Suprapubic skin (tissue), 3 donors: ENCODE measurements at regions not wholly inside any gene's neighbourhood (a gene's known extent, or its start where the extent isn't known, plus 50 kb on each side); places are given as distances from the start of the nearest gene placed in this dataset.

Source experiments
- EP300 ChIP-seq: sonication (generic); formaldehyde crosslinking; IDR thresholded peaks from one replicate; pipeline ENCODE4 v1.6.1; 2017; ENCODE audit warnings: antibody characterized with exemption
- POLR2A ChIP-seq, 2 donors: fragments of 450-650 bp; IDR thresholded peaks; one replicate each; pipeline ENCODE4 v1.6.1; 2017; ENCODE audit warnings: antibody characterized with exemption in 2 of 2, mild to moderate bottlenecking in 2 of 2, moderate library complexity in 2 of 2
- TF ChIP-seq, protein P1 (sequence below), 2 donors: fragments of 200-600 bp in 1 of 2; fragments of 450-650 bp in 1 of 2; sonication (generic) in 1 of 2; IDR thresholded peaks; one replicate each; pipeline ENCODE4 v1.5.1; 2016 to 2019; ENCODE audit warnings: antibody characterized with exemption in 2 of 2, mild to moderate bottlenecking in 1 of 2, moderate library complexity in 1 of 2

DNA sequence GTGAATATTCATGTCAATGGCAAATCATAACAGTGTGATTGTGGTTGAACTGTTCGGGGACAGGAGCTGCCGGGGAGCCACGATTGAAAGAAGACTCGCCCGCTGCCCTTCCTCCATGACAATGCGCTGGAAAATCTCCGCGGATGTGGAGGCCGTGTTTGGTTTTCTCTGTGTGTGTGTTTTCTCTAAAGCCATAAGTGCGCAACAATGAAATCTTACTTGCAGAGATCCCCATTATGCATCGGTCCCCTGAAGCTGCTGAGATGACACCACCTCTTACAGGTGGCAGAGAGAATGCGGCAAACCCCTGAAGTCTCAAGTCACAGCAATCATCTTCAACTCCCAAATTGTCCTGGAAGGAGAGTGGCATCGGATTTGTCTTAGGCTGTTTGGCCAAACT, 442.3 kb upstream of the MKI67 start:
- TF ChIP-seq, protein P1, sequence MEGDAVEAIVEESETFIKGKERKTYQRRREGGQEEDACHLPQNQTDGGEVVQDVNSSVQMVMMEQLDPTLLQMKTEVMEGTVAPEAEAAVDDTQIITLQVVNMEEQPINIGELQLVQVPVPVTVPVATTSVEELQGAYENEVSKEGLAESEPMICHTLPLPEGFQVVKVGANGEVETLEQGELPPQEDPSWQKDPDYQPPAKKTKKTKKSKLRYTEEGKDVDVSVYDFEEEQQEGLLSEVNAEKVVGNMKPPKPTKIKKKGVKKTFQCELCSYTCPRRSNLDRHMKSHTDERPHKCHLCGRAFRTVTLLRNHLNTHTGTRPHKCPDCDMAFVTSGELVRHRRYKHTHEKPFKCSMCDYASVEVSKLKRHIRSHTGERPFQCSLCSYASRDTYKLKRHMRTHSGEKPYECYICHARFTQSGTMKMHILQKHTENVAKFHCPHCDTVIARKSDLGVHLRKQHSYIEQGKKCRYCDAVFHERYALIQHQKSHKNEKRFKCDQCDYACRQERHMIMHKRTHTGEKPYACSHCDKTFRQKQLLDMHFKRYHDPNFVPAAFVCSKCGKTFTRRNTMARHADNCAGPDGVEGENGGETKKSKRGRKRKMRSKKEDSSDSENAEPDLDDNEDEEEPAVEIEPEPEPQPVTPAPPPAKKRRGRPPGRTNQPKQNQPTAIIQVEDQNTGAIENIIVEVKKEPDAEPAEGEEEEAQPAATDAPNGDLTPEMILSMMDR (IDR thresholded peaks at IDR 0.05) = no peak
- no peak for TF ChIP-seq EP300
- no peak for TF ChIP-seq POLR2A (IDR thresholded peaks at IDR 0.05)
